ENCODE measurements at regions not wholly inside any gene's neighbourhood (a gene's known extent, or its start where the extent isn't known, plus 50 kb on each side); places are given as distances from the start of the nearest gene placed in this dataset.
"Not testable (repeated sequence)": the region's sequence is repeated elsewhere in the genome, so short reads cannot be mapped to it uniquely, and the experiment has no call there.

GRCh38 chr5:115749016-115749415 lies 67.4 kb downstream of the CDO1 start (continued):
- TF ChIP-seq ZNF462 (CRISPR knock-in tag; IDR thresholded peaks at IDR 0.05): no peak
- TF ChIP-seq ZNF331 (CRISPR knock-in tag; IDR thresholded peaks at IDR 0.05; ENCODE audit: low read depth): no peak

GRCh38 chr5:115739245-115739644 lies 77.2 kb downstream of the CDO1 start:
- not testable (repeated sequence) for H3K9me2 ChIP-seq (ENCODE audit: insufficient read depth); ATAC-seq; H3K4me2 ChIP-seq; H2AFZ ChIP-seq; H3K27me3 ChIP-seq (ENCODE audit: insufficient read depth); H3F3A ChIP-seq (replicated peaks; ENCODE audit: low read depth); H3K27ac ChIP-seq (ENCODE audit: low read depth); H4K20me1 ChIP-seq (replicated peaks; ENCODE audit: insufficient read depth); H3K36me3 Mint-ChIP-seq (ENCODE audit: low read depth); DNase-seq (ENCODE audit: low spot score); H3K36me3 ChIP-seq (ENCODE audit: insufficient read depth); H3K27me3 Mint-ChIP-seq (ENCODE audit: insufficient read depth, low read depth, poor library complexity); H3K79me2 ChIP-seq (replicated peaks; ENCODE audit: insufficient read depth); H3K4me3 Mint-ChIP-seq; H3K4me3 ChIP-seq
- Mint-ChIP-seq H3K9me3 (peaks cover 16% of the 10 kb centered on the region; the same call in 2 of the 3 replicates), H3K4me1 (peaks cover 39% of the 10 kb centered on the region), H3K27ac (peak overlapping the region; percentile 35; the same call in 1 of the 2 replicates)
- peaks cover 46% of the 10 kb centered on the region for H3K4me1 ChIP-seq (ENCODE audit: insufficient read depth)

GRCh38 chr5:115738830-115739229 lies 77.6 kb downstream of the CDO1 start:
- H3K9me2 ChIP-seq (ENCODE audit: insufficient read depth): peaks cover 6% of the 10 kb centered on the region; the same call in 1 of the 2 replicates
- H3K4me1 Mint-ChIP-seq: peaks cover 41% of the 10 kb centered on the region
- H3K9me3 Mint-ChIP-seq: peaks cover 12% of the 10 kb centered on the region; the same call in 2 of the 3 replicates
- H3K27ac Mint-ChIP-seq: no peak overlapping the region
- H3K27ac ChIP-seq (ENCODE audit: low read depth): peak overlapping the region; percentile 70; the same call in 1 of the 2 replicates
- H2AFZ ChIP-seq: no peak overlapping the region
- no peaks in the 10 kb centered on the region for H3K79me2 ChIP-seq (replicated peaks; ENCODE audit: insufficient read depth)
- no peaks in the 10 kb centered on the region for H3K27me3 Mint-ChIP-seq (ENCODE audit: insufficient read depth, low read depth, poor library complexity)
- H4K20me1 ChIP-seq (replicated peaks; ENCODE audit: insufficient read depth): no peaks in the 10 kb centered on the region
- no peaks in the 10 kb centered on the region for H3F3A ChIP-seq (replicated peaks; ENCODE audit: low read depth)
- H3K36me3 Mint-ChIP-seq (ENCODE audit: low read depth): peaks cover 3% of the 10 kb centered on the region; the same call in 1 of the 3 replicates
- ATAC-seq (no peak), DNase-seq (ENCODE audit: low spot score) (no peak)
- H3K4me3 Mint-ChIP-seq: no peak overlapping the region
- H3K4me3 ChIP-seq: no peak overlapping the region
- H3K4me1 ChIP-seq (ENCODE audit: insufficient read depth): peaks cover 50% of the 10 kb centered on the region
- no peaks in the 10 kb centered on the region for H3K36me3 ChIP-seq (ENCODE audit: insufficient read depth)
- TF ChIP-seq REST (IDR thresholded peaks at IDR 0.05; ENCODE audit: unreplicated experiment): no peak
- TF ChIP-seq CREB1 (CRISPR knock-in tag; IDR thresholded peaks at IDR 0.05; ENCODE audit: low read depth): no peak
- TF ChIP-seq NANOG (IDR thresholded peaks at IDR 0.05; ENCODE audit: borderline replicate concordance): no peak
- no peak for TF ChIP-seq EZH2phosphoT487 (IDR thresholded peaks at IDR 0.05; ENCODE audit: unreplicated experiment)
- no peak for TF ChIP-seq JUNB (IDR thresholded peaks at IDR 0.05; ENCODE audit: unreplicated experiment)
- no peaks in the 10 kb centered on the region for H3K27me3 ChIP-seq (ENCODE audit: insufficient read depth)
- no peak overlapping the region for H3K4me2 ChIP-seq
